Retinal pigment epithelial cell (primary cell): ENCODE measurements at regions not wholly inside any gene's neighbourhood (a gene's known extent, or its start where the extent isn't known, plus 50 kb on each side); places are given as distances from the start of the nearest gene placed in this dataset.
"Not testable (repeated sequence)": the region's sequence is repeated elsewhere in the genome, so short reads cannot be mapped to it uniquely, and the experiment has no call there.

ENCODE experiments used
- DNase-seq: peaks from one replicate; pipeline ENCODE4 v3.0.0-alpha.2; 2010; ENCODE audit warnings: low read depth
- H3K4me3 ChIP-seq: 2 replicates; pipeline ENCODE4 v1.5.1; 2011; ENCODE audit warnings: mild to moderate bottlenecking, low read length, control low read depth, moderate library complexity
- CTCF ChIP-seq: conservative IDR thresholded peaks from 2 replicates; pipeline ENCODE4 v1.5.1; 2011; ENCODE audit warnings: low read depth, low read length, control low read depth, inconsistent platforms

GRCh38 chr1:143661418-143662101 is 310.2 kb downstream of the FAM72C start:
- DNase-seq = no peak
- no peak overlapping the region for H3K4me3 ChIP-seq
- no peak for TF ChIP-seq CTCF

GRCh38 chr1:143660354-143660941 is 311.3 kb downstream of the FAM72C start:
- no peak for TF ChIP-seq CTCF
- no peak for DNase-seq
- H3K4me3 ChIP-seq = no peak overlapping the region

- no peak for DNase-seq
- TF ChIP-seq CTCF = no peak
- no peak overlapping the region for H3K4me3 ChIP-seq
These were observed 318.4 kb downstream of the FAM72C start for GRCh38 chr1:143653429-143653802.

GRCh38 chr1:143652744-143653428 is 318.9 kb downstream of the FAM72C start:
- TF ChIP-seq CTCF = no peak
- H3K4me3 ChIP-seq = no peak overlapping the region
- DNase-seq = no peak

- no peak for TF ChIP-seq CTCF
- no peak for DNase-seq
- H3K4me3 ChIP-seq = no peak overlapping the region
These were observed 319.6 kb downstream of the FAM72C start for GRCh38 chr1:143652187-143652586.

- no peak overlapping the region for H3K4me3 ChIP-seq
- no peak for DNase-seq
- TF ChIP-seq CTCF = no peak
These were observed 320.3 kb downstream of the FAM72C start for GRCh38 chr1:143651350-143651992.

- not testable (repeated sequence) for DNase-seq, H3K4me3 ChIP-seq
These were observed 327.8 kb downstream of the FAM72C start for GRCh38 chr1:143644035-143644434.
